Fibroblast of lung (primary cell): ENCODE measurements at regions not wholly inside any gene's neighbourhood (a gene's known extent, or its start where the extent isn't known, plus 50 kb on each side); places are given as distances from the start of the nearest gene placed in this dataset.

Experiments
- CTCF ChIP-seq, 2 donors: IDR thresholded peaks in 1 of 2; conservative IDR thresholded peaks in 1 of 2; 1 replicate in 1 of 2; 2 replicates in 1 of 2; pipeline ENCODE4 v1.5.1; 2011 to 2012; ENCODE audit warnings: low read length in 2 of 2, control low read depth in 1 of 2, inconsistent platforms in 1 of 2, low read depth in 1 of 2, mild to moderate bottlenecking in 1 of 2
- EZH2 ChIP-seq: IDR thresholded peaks from 2 replicates; pipeline ENCODE4 v1.5.1; 2012; ENCODE audit warnings: low read length, control low read depth, mild to moderate bottlenecking; ENCODE audit errors: missing control alignments

- TF ChIP-seq CTCF (conservative IDR thresholded peaks at IDR 0.05 in 1 of 2, IDR thresholded peaks at IDR 0.05 in 1 of 2; ENCODE audit: low read depth in 1 of 2, low read length in 2 of 2) (no peak), EZH2 (no peak)
These were observed 468.7 kb downstream of the NOVA1 start for GRCh38 chr14:26128931-26129671.
